HG03354 (cell line): ENCODE measurements at regions not wholly inside any gene's neighbourhood (a gene's known extent, or its start where the extent isn't known, plus 50 kb on each side); places are given as distances from the start of the nearest gene placed in this dataset.

Experiments
- ATAC-seq: cut with Tn5 transposase; IDR thresholded peaks from one replicate; pipeline ENCODE4 v1.9.1; 2021; ENCODE audit warnings: mild to moderate bottlenecking; ENCODE audit not compliant: unreplicated experiment, poor library complexity, severe bottlenecking

DNA sequence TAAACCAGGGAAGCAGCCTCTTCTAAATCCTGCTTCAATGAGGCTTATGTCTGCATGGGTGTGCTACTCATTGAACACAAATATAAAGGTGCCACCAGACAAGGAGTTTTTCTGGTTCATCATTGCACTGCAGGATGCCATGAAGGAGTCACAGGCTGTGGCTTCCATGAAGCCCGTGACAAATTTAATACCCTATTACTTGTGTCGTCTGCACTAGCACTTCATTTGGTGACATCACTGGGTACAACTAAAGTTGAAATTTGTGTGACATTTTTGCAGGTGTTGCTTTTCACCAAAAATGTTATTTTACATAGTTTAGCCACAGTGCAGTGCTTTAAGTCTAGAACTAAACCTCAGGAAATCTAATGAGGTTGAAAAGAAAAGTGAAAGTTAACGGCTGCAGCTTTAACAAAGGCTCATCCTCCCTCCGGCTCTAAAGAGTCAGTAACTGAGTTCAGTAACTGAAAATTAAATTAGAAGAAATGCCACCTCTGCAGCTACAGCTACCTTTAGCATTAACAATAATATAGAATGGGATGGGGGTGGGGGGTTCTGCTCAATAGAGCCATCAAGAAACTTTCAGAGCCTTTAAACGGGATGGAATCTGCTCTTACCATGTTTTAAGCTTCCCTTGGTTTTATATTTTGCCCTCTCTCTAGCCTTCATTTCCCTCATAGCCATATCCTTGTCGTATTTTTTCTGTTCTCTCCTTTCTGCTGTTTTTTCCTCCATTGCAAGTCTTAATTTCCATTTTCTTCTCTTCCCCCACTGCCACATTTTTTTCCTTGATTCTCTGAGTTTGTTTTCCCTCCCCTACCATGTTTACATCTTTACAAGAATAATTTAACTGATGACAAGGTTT, 233.8 kb upstream of the TMEM161B start:
- ATAC-seq = peak; percentile 88

- no peak for ATAC-seq
These were observed 227.2 kb upstream of the TMEM161B start for GRCh38 chr5:88495810-88496209.

GRCh38 chr5:88490874-88491273, 222.2 kb upstream of the TMEM161B start:
- ATAC-seq = no peak

DNA sequence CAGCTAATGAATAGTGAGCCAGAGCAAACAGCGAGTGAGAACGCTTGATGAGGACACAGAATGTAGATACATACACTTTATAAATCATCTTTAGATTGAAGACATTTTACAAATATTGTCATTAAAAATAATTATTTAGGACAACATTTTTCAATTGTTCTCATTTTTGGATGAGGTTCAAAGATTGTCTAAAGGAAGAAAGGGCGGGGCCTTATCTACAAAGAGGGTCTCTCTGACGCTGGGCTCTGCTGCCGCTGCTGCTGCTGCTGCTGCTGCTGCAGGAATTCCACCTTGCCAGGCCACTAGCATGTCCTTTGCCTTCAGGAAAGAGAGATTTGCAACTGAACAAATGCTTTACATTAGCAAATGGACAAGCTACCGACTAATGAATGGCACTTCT, 220.7 kb upstream of the TMEM161B start:
- no peak for ATAC-seq

DNA sequence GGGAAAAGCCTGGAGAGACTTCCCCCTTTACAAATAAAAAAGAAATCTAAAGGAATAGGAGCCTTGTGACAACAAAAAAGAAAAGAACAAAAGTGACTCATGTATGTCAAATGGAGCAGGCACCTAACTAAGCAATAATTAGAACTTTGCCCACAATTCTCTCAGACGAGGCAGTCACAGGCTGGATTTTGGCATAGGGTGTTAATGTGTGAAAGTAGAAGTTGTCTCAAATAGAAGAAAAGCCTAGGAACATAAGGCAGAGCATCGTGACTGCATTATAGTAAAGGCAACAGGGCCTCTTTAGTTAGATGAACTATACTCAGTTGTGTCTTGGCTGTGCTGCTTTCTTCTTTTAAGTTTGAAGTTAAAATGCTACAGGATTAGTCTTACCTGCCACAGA, 219.9 kb upstream of the TMEM161B start:
- no peak for ATAC-seq

- ATAC-seq = no peak
These were observed 219.5 kb upstream of the TMEM161B start for GRCh38 chr5:88488130-88488529.

- no peak for ATAC-seq
These were observed 218.4 kb upstream of the TMEM161B start for GRCh38 chr5:88487066-88487465.

- no peak for ATAC-seq
These were observed 217.8 kb upstream of the TMEM161B start for GRCh38 chr5:88486431-88486830.

- ATAC-seq = no peak
These were observed 216.9 kb upstream of the TMEM161B start for GRCh38 chr5:88485531-88485930.

DNA sequence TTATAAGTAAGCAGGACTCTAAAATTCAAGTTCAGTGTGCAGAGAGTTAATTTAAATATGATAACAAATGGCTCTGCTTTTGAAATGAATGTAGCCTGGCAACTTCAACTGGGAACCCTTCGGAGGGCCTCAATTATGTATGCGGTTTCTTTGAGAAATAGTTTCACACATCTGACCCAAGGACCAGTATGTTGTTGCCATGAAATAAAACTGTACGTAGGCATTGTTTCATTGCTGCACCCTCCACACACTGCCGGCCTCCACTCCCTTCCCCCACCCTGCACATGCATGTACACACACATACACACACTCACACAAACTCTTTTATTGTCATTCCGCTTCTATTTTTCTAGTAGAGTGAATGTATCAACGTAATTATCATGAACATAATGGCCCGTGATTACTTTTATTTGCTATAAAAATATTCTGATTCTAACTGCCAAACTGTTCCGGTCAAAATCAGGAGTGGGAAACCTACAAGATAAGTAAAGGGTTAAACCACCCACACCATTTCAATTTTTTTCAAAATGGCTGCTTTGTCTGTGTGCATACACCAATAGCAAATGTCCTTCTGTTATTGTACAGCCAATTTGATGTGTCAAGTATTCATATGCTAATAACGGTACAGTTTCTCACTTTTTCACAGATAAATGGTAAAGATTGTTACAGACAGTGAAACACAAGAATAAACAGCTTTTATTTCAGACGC, 215.5 kb upstream of the TMEM161B start:
- no peak for ATAC-seq

DNA sequence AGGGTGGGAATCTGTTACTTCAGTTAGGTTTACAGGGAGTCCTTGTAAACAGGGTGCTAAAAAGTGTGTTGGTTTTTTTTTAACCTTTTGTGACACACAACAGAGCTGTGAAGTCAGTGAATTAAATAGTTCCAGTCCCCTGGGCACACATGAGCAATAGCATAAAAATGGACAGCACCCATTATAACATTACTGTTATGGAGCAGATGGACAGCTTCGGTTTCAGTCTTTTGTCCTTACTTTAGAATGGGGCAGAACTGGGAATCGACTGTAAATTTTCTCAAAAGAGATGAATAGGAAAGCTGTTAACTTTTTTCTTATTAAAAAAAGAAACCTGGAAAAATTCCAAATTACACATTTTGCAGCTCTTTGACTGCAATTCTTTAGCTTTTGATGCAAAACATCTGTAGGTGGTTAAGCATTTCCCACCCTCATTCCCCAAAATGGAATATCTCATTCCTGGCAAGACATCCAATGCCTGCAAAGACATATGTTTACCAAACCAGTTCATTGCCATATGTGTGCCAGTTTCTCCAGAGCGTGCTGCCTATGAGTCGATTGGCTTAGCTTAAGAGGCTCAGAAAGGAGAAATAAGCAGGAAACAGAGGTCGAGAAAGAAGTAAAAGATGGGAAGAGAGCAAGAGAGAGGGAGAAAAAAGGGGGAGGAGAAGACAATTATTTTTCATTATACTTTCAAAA, 212.3 kb upstream of the TMEM161B start:
- ATAC-seq = no peak

- no peak for ATAC-seq
These were observed 211.6 kb upstream of the TMEM161B start for GRCh38 chr5:88480245-88480644.

GRCh38 chr5:88474574-88474973, 205.9 kb upstream of the TMEM161B start:
- ATAC-seq = no peak

DNA sequence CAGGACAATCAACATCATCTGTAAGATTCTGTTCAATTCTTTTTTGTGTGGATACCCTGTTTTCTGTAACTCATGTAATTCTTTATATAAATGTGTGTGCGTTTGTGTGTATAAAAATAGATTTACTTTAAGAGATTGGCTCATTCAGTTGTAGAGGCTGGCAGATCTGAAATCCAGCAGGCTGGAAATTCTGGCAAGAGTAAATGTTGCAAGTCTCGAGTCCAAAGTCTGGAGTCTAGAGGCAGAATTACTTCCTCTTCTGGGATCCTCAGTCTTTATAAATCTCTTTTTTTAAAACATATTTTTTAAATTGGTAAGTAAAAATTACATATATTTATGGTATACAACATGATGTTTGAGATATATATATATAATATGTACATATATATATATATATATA, 202.1 kb upstream of the TMEM161B start:
- ATAC-seq = no peak

GRCh38 chr5:88459971-88460370, 191.3 kb upstream of the TMEM161B start:
- no peak for ATAC-seq

GRCh38 chr5:88452820-88453219, 184.2 kb upstream of the TMEM161B start:
- no peak for ATAC-seq

- no peak for ATAC-seq
These were observed 181.6 kb upstream of the TMEM161B start for GRCh38 chr5:88450239-88450638.

GRCh38 chr5:88438006-88438405, 169.4 kb upstream of the TMEM161B start:
- ATAC-seq = no peak

DNA sequence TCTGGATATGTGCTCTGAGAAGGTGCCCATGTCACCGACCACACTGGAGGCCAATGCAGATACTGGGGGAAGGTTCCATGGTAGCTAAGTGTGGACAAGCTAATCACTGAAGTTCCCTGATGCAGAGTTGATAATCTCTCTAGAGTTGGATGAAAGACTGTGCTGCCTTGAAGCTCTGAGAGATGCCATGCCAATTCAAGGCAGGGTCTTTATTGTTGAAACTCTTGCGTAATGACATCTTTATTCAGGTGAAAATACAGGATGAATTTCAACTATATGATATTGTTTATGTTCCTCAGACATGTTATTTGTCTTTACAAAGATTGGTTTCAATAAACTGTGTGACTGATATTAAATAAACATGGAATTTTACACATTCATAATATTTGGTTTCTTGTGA, 167.6 kb upstream of the TMEM161B start:
- ATAC-seq = no peak

- ATAC-seq = no peak
These were observed 160.0 kb upstream of the TMEM161B start for GRCh38 chr5:88428633-88429032.

- ATAC-seq = no peak
These were observed 157.8 kb upstream of the TMEM161B start for GRCh38 chr5:88426441-88426840.
